GM23338 (cell line): ENCODE measurements at regions not wholly inside any gene's neighbourhood (a gene's known extent, or its start where the extent isn't known, plus 50 kb on each side); places are given as distances from the start of the nearest gene placed in this dataset.

Experiments
- ATAC-seq: fragments of 200-7000 bp; cut with Tn5 transposase; 3 replicates; pipeline ENCODE4 v1.9.1; 2020
- DNase-seq: peaks from one replicate; pipeline ENCODE4 v3.0.0-alpha.2; 2015; ENCODE audit warnings: low spot score
- H2AFZ ChIP-seq: fragments of 200-600 bp; sonication (generic); 2 replicates; pipeline ENCODE4 v1.8.0; 2016; ENCODE audit warnings: antibody characterized with exemption, mild to moderate bottlenecking, moderate library complexity
- H3F3A ChIP-seq: fragments of 200-600 bp; sonication (generic); replicated peaks from 2 replicates; pipeline ENCODE4 v1.8.0; 2017; ENCODE audit warnings: antibody characterized with exemption, mixed run types, low read depth
- H3K27ac ChIP-seq: fragments of 200-600 bp; sonication (generic); 2 replicates; pipeline ENCODE4 v1.6.1; 2016; ENCODE audit warnings: low read depth
- H3K27me3 ChIP-seq: fragments of 200-600 bp; sonication (generic); 2 replicates; pipeline ENCODE4 v1.8.0; 2016; ENCODE audit warnings: mild to moderate bottlenecking, mixed run types, moderate library complexity; ENCODE audit not compliant: insufficient read depth
- H3K36me3 ChIP-seq: fragments of 200-600 bp; sonication (generic); 2 replicates; pipeline ENCODE4 v1.8.0; 2016; ENCODE audit warnings: mild to moderate bottlenecking; ENCODE audit not compliant: insufficient read depth
- H3K4me1 ChIP-seq: fragments of 200-600 bp; sonication (generic); 2 replicates; pipeline ENCODE4 v1.8.0; 2016; ENCODE audit warnings: mild to moderate bottlenecking, moderate library complexity; ENCODE audit not compliant: insufficient read depth
- H3K4me2 ChIP-seq: fragments of 200-600 bp; sonication (generic); 2 replicates; pipeline ENCODE4 v1.7.1; 2017; ENCODE audit warnings: mixed run types
- H3K4me3 ChIP-seq: fragments of 200-600 bp; sonication (generic); 2 replicates; pipeline ENCODE4 v1.6.1; 2016; ENCODE audit warnings: mixed run types
- H3K79me2 ChIP-seq: fragments of 200-600 bp; sonication (generic); replicated peaks from 2 replicates; pipeline ENCODE4 v1.8.0; 2017; ENCODE audit warnings: mild to moderate bottlenecking; ENCODE audit not compliant: insufficient read depth
- H3K9me2 ChIP-seq: fragments of 200-600 bp; sonication (generic); 2 replicates; pipeline ENCODE4 v1.8.0; 2017; ENCODE audit not compliant: insufficient read depth
- H4K20me1 ChIP-seq: fragments of 200-600 bp; sonication (generic); replicated peaks from 2 replicates; pipeline ENCODE4 v1.8.0; 2017; ENCODE audit warnings: mild to moderate bottlenecking; ENCODE audit not compliant: insufficient read depth
- H3K27ac Mint-ChIP-seq: 2 replicates; pipeline ENCODE4 v1.8.0; 2020; ENCODE audit warnings: inconsistent platforms, mild to moderate bottlenecking, moderate library complexity, mixed read lengths
- H3K27me3 Mint-ChIP-seq: 3 replicates; pipeline ENCODE4 v1.8.0; 2022; ENCODE audit warnings: low read depth, mild to moderate bottlenecking, moderate library complexity, mixed read lengths, inconsistent platforms; ENCODE audit not compliant: insufficient read depth, poor library complexity
- H3K36me3 Mint-ChIP-seq: 3 replicates; pipeline ENCODE4 v1.8.0; 2021; ENCODE audit warnings: low read depth, mild to moderate bottlenecking, inconsistent platforms, moderate library complexity, mixed read lengths
- H3K4me1 Mint-ChIP-seq: 3 replicates; pipeline ENCODE4 v1.8.0; 2020; ENCODE audit warnings: mild to moderate bottlenecking, inconsistent platforms, mixed read lengths
- H3K4me3 Mint-ChIP-seq: 3 replicates; pipeline ENCODE4 v1.8.0; 2021; ENCODE audit warnings: moderate library complexity, mild to moderate bottlenecking, inconsistent platforms, mixed read lengths
- H3K9me3 Mint-ChIP-seq: 3 replicates; pipeline ENCODE4 v1.8.0; 2020; ENCODE audit warnings: moderate library complexity, mild to moderate bottlenecking, inconsistent platforms, mixed read lengths
- CTCF ChIP-seq, 2 experiments: fragments of 200-600 bp in 1 of 2; sonication (generic) in 1 of 2; conservative IDR thresholded peaks; 2 replicates each; pipeline versions ENCODE4 v1.5.1 to v1.6.1; 2016 to 2017; ENCODE audit warnings: antibody characterized with exemption in 2 of 2, low read depth in 2 of 2, mild to moderate bottlenecking in 2 of 2, moderate library complexity in 1 of 2
- POLR2AphosphoS5 ChIP-seq: IDR thresholded peaks from 2 replicates; pipeline ENCODE4 v1.6.1; 2016; ENCODE audit warnings: antibody characterized with exemption, low read depth
- ZNF331 ChIP-seq: fragments of 250-450 bp; sonication (Bioruptor Pico); IDR thresholded peaks from 2 replicates; pipeline ENCODE4 v1.5.0; 2020; ENCODE audit warnings: low read depth, mild to moderate bottlenecking, moderate library complexity
- ZNF462 ChIP-seq: fragments of 250-450 bp; sonication (Bioruptor Pico); IDR thresholded peaks from 2 replicates; pipeline ENCODE4 v1.5.0; 2020; ENCODE audit warnings: mild to moderate bottlenecking, moderate library complexity

GRCh38 chr5:45779874-45780671, 83.9 kb upstream of the HCN1 start:
- Histone ChIP-seq H3K27ac (no peak overlapping the region), H3K27me3 (no peaks in the 10 kb centered on the region), H3K4me2 (no peak overlapping the region), H3F3A (no peaks in the 10 kb centered on the region), H2AFZ (no peak overlapping the region), H3K36me3 (no peaks in the 10 kb centered on the region), H3K4me3 (no peak overlapping the region), H4K20me1 (no peaks in the 10 kb centered on the region), H3K9me2 (peaks cover 4% of the 10 kb centered on the region; the same call in 1 of the 2 replicates), H3K79me2 (no peaks in the 10 kb centered on the region), H3K4me1 (no peaks in the 10 kb centered on the region)
- TF ChIP-seq CTCF (conservative IDR thresholded peaks at IDR 0.05; ENCODE audit: low read depth in 2 of 2) (no peak), ZNF331 (CRISPR knock-in tag) (no peak), POLR2AphosphoS5 (no peak), ZNF462 (no peak)
- Mint-ChIP-seq H3K9me3 (peaks cover 10% of the 10 kb centered on the region; the same call in 2 of the 3 replicates), H3K27me3 (no peaks in the 10 kb centered on the region), H3K27ac (no peak overlapping the region), H3K4me1 (no peaks in the 10 kb centered on the region), H3K36me3 (no peaks in the 10 kb centered on the region), H3K4me3 (no peak overlapping the region)
- DNase-seq (no peak), ATAC-seq (no peak)
